NCI-H2081 treated with DMSO at 0.1 percent for 48 hours (cell line): ENCODE measurements at regions not wholly inside any gene's neighbourhood (a gene's known extent, or its start where the extent isn't known, plus 50 kb on each side); places are given as distances from the start of the nearest gene placed in this dataset.
"Not testable (repeated sequence)": the region's sequence is repeated elsewhere in the genome, so short reads cannot be mapped to it uniquely, and the experiment has no call there.

ENCODE experiments used
- DNase-seq: peaks from one replicate; lab custom pipeline; 2025; lab: John Stamatoyannopoulos, UW

- no peak for DNase-seq
Observed at GRCh38 chr9:7342736-7343135, 456.8 kb downstream of the DMAC1 start.

GRCh38 chr9:7342229-7342628, 457.3 kb downstream of the DMAC1 start:
- no peak for DNase-seq

- no peak for DNase-seq
Observed at GRCh38 chr9:7341571-7341970, 458.0 kb downstream of the DMAC1 start.

- DNase-seq, result no peak
Observed at GRCh38 chr9:7340451-7340850, 459.1 kb downstream of the DMAC1 start.

GRCh38 chr9:7338586-7339281, 460.8 kb downstream of the DMAC1 start:
- no peak for DNase-seq

GRCh38 chr9:7336356-7337065, 463.1 kb downstream of the DMAC1 start:
- no peak for DNase-seq

- DNase-seq, result no peak
Observed at GRCh38 chr9:7333719-7334118, 465.9 kb downstream of the DMAC1 start.

GRCh38 chr9:7332780-7333179, 466.8 kb downstream of the DMAC1 start:
- no peak for DNase-seq

GRCh38 chr9:7328453-7328852, 471.1 kb downstream of the DMAC1 start:
- DNase-seq, result no peak

GRCh38 chr9:7325995-7326394, 473.6 kb downstream of the DMAC1 start:
- DNase-seq, result no peak

GRCh38 chr9:7324152-7324598, 475.4 kb downstream of the DMAC1 start:
- no peak for DNase-seq

- no peak for DNase-seq
Observed at GRCh38 chr9:7320841-7321240, 478.7 kb downstream of the DMAC1 start.

- DNase-seq, result no peak
Observed at GRCh38 chr9:7320139-7320538, 479.4 kb downstream of the DMAC1 start.

- DNase-seq, result no peak
Observed at GRCh38 chr9:7318920-7319319, 480.7 kb downstream of the DMAC1 start.

- no peak for DNase-seq
Observed at GRCh38 chr9:7316967-7317366, 482.6 kb downstream of the DMAC1 start.

GRCh38 chr9:7316166-7316795, 483.3 kb downstream of the DMAC1 start:
- no peak for DNase-seq

- DNase-seq, result no peak
Observed at GRCh38 chr9:7315746-7316145, 483.8 kb downstream of the DMAC1 start.

- no peak for DNase-seq
Observed at GRCh38 chr9:7315116-7315515, 484.5 kb downstream of the DMAC1 start.

GRCh38 chr9:7313389-7313788, 486.2 kb downstream of the DMAC1 start:
- no peak for DNase-seq

GRCh38 chr9:7309051-7309450, 490.5 kb downstream of the DMAC1 start:
- not testable (repeated sequence) for DNase-seq

GRCh38 chr9:7305677-7306076, 493.9 kb downstream of the DMAC1 start:
- DNase-seq, result no peak

GRCh38 chr9:7304627-7304995, 495.0 kb downstream of the DMAC1 start:
- DNase-seq, result no peak

GRCh38 chr9:7303907-7304626, 495.5 kb downstream of the DMAC1 start:
- no peak for DNase-seq
